Stomach (tissue), 8 donors: ENCODE measurements at regions not wholly inside any gene's neighbourhood (a gene's known extent, or its start where the extent isn't known, plus 50 kb on each side); places are given as distances from the start of the nearest gene placed in this dataset.

ENCODE experiments used
- DNase-seq, 2 donors: peaks; one replicate each; pipeline versions ENCODE4 v3.0.0 to v3.0.0-alpha.2; 2013 to 2019
- H3K27ac ChIP-seq, 5 donors: fragments of 200-600 bp in 4 of 5; sonication (generic) in 4 of 5; one replicate each; pipeline ENCODE4 v1.5.1; 2013 to 2019; ENCODE audit warnings: mild to moderate bottlenecking in 1 of 5, moderate library complexity in 1 of 5
- H3K27me3 ChIP-seq, 3 donors: fragments of 200-600 bp; sonication (generic); one replicate each; pipeline ENCODE4 v1.5.1; 2017 to 2019; ENCODE audit warnings: mixed run types in 1 of 3
- H3K36me3 ChIP-seq, 4 donors: fragments of 200-600 bp; sonication (generic); 1 replicate in 3 of 4; 2 replicates in 1 of 4; pipeline ENCODE4 v1.5.1; 2016 to 2019
- H3K4me1 ChIP-seq, 4 donors: fragments of 200-600 bp; sonication (generic); one replicate each; pipeline ENCODE4 v1.5.1; 2016 to 2019
- H3K4me3 ChIP-seq, 4 donors: fragments of 200-600 bp; sonication (generic) in 3 of 4; one replicate each; pipeline ENCODE4 v1.5.1; 2016 to 2019; ENCODE audit warnings: mild to moderate bottlenecking in 1 of 4
- H3K9me3 ChIP-seq, 4 donors: fragments of 200-600 bp; sonication (generic); one replicate each; pipeline ENCODE4 v1.5.1; 2016 to 2019
- EP300 ChIP-seq: sonication (generic); formaldehyde crosslinking; IDR thresholded peaks from one replicate; pipeline ENCODE4 v1.6.1; 2017; ENCODE audit warnings: antibody characterized with exemption
- POLR2A ChIP-seq, 4 donors: fragments of 450-650 bp; IDR thresholded peaks; one replicate each; pipeline ENCODE4 v1.6.1; 2016; ENCODE audit warnings: antibody characterized with exemption in 4 of 4, control low read depth in 2 of 4, mild to moderate bottlenecking in 1 of 4, moderate library complexity in 1 of 4
- POLR2AphosphoS5 ChIP-seq, 3 donors: sonication (generic); formaldehyde crosslinking; IDR thresholded peaks; one replicate each; pipeline ENCODE4 v1.6.1; 2016; ENCODE audit warnings: antibody characterized with exemption in 3 of 3
- WGBS, 5 donors: extraction: QIAGEN DNeasy Blood & Tissue Kit in 3 of 5; methylation state at CpG; one replicate each; pipeline versions ENCODE4 v1.1.5 to v1.1.7; 2013 to 2018; 5-methylcytosine and 5-hydroxymethylcytosine counted together
- intact Hi-C: fragments of 100-400 bp; cut with DNase I; formaldehyde crosslinking; loops from one replicate; pipeline ENCODE4 v1.15.1; 2023; ENCODE audit warnings: low total_unique reads
- TF ChIP-seq, protein P1 (sequence below), 7 experiments: fragments of 450-650 bp in 4 of 7; fragments of 200-600 bp in 3 of 7; sonication (generic) in 3 of 7; IDR thresholded peaks; one replicate each; pipeline ENCODE4 v1.5.1; 2016 to 2019; ENCODE audit warnings: antibody characterized with exemption in 7 of 7, control low read depth in 2 of 7, mild to moderate bottlenecking in 1 of 7
- donor health status: healthy with polysubstance abuse.
- donor health status: Bipolar disorder and iron deficiency.
- donor health status: healthy.

DNA sequence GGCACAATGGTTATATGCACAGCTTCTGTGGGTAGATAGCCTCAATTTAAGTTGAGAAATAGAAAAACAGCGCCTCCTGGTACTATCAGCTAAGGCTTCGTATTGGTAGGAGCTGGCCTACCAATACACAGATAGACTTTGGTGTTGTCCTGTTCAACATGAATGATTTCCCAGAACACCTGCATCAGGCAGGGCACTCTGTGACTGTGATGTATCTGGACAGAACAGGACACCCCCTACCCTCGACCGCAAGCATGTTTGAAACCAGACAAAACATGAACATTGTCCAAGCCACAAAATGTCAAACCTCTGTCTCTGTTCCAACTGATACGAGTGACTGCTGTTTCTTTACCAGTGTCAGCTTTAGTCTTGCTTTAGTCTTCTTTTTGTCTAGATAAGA lies 144.9 kb downstream of the HAPSTR1 start:
- Histone ChIP-seq H3K9me3 (no peaks in the 10 kb centered on the region), H3K4me3 (no peak overlapping the region), H3K4me1 (no peaks in the 10 kb centered on the region), H3K27me3 (peaks cover 0 to 3% (median 0%) of the 10 kb centered on the region in 3 donors), H3K36me3 (no peaks in the 10 kb centered on the region), H3K27ac (no peak overlapping the region)
- TF ChIP-seq POLR2A (IDR thresholded peaks at IDR 0.05) (no peak), POLR2AphosphoS5 (IDR thresholded peaks at IDR 0.05) (no peak), EP300 (no peak)
- TF ChIP-seq, protein P1, sequence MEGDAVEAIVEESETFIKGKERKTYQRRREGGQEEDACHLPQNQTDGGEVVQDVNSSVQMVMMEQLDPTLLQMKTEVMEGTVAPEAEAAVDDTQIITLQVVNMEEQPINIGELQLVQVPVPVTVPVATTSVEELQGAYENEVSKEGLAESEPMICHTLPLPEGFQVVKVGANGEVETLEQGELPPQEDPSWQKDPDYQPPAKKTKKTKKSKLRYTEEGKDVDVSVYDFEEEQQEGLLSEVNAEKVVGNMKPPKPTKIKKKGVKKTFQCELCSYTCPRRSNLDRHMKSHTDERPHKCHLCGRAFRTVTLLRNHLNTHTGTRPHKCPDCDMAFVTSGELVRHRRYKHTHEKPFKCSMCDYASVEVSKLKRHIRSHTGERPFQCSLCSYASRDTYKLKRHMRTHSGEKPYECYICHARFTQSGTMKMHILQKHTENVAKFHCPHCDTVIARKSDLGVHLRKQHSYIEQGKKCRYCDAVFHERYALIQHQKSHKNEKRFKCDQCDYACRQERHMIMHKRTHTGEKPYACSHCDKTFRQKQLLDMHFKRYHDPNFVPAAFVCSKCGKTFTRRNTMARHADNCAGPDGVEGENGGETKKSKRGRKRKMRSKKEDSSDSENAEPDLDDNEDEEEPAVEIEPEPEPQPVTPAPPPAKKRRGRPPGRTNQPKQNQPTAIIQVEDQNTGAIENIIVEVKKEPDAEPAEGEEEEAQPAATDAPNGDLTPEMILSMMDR (IDR thresholded peaks at IDR 0.05): no peak
- WGBS, 5 donors: 53 to 88% (median 81%) methylated on average over 5 of the region's 5 CpGs
- DNase-seq: no peak
- intact Hi-C loops: no loop called here

DNA sequence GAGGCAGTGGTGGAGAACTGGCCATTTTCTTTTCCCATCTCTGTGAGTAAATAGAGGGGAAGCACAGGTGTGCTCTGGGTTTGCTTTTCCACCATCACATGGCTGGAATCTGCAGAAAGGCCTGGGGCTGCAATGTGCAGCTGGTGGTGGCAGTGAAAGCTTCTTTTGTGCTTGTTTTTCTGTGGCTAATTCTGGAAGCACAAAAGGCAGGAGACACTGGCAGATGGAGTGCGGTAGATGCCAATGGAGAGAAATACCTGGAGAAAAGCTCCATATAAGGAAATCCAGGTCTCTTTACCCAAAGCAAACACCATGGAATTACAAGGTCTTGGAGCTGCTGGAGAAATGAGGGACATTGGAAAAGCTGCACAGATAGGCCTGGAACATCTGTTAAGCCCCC lies 146.9 kb downstream of the HAPSTR1 start:
- Histone ChIP-seq H3K27me3 (no peaks in the 10 kb centered on the region), H3K27ac (no peak overlapping the region), H3K36me3 (no peaks in the 10 kb centered on the region), H3K4me1 (no peaks in the 10 kb centered on the region), H3K9me3 (no peaks in the 10 kb centered on the region), H3K4me3 (no peak overlapping the region)
- intact Hi-C loops: no loop called here
- no peak for TF ChIP-seq EP300
- TF ChIP-seq, protein P1 (IDR thresholded peaks at IDR 0.05): no peak
- no peak for TF ChIP-seq POLR2A (IDR thresholded peaks at IDR 0.05)
- TF ChIP-seq POLR2AphosphoS5 (IDR thresholded peaks at IDR 0.05): no peak
- DNase-seq: no peak
- 63 to 92% (median 86%) methylated on average over 1 of the region's 1 CpG for WGBS, 5 donors

DNA sequence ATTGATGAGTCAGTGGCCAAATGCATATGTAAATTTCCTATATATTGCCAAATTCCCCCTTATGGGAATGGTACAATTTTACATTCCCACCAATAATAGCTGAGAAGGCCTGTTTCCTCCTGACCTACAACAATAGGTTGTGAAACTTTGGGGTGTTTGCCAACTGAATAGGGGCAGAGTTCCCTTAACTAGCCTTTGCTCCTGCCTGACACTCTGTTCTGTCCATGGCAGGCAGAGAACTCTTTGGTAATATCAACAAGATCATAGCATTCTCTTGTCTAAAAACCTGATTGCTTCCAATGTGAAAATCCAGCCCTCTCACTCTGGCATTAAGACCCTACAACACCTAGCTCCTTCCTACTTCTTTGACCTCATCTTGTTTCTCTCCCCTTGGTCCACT lies 149.7 kb downstream of the HAPSTR1 start:
- no peak for DNase-seq
- Histone ChIP-seq H3K36me3 (no peaks in the 10 kb centered on the region), H3K4me1 (no peaks in the 10 kb centered on the region), H3K4me3 (no peak overlapping the region), H3K9me3 (no peaks in the 10 kb centered on the region), H3K27ac (no peak overlapping the region), H3K27me3 (no peaks in the 10 kb centered on the region)
- TF ChIP-seq POLR2AphosphoS5 (IDR thresholded peaks at IDR 0.05) (no peak), EP300 (no peak)
- TF ChIP-seq, protein P1 (IDR thresholded peaks at IDR 0.05): no peak
- intact Hi-C loops: no loop called here

DNA sequence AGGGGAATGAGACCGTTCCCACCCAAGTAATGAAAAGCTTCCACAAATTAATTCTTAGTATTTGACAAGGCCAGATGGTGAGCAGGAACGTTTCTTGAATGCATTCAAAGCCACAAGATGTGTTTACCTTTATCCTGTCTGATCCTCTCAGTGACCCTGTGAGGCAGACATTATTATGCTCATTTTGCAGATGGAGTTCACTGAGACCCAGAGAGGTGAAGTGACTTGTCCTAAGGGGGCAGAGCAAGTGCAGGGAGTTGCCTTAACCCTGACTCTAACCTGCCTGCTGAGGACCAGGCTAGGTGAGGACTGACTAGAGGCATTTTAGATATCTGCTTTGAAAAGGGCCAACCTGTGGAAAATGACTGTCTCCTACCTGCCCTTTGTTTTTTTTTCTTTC lies 156.7 kb downstream of the HAPSTR1 start:
- Histone ChIP-seq H3K27me3 (peaks cover 0 to 12% (median 0%) of the 10 kb centered on the region in 3 donors), H3K9me3 (no peaks in the 10 kb centered on the region), H3K36me3 (no peaks in the 10 kb centered on the region), H3K4me3 (no peak overlapping the region), H3K27ac (no peak overlapping the region), H3K4me1 (no peaks in the 10 kb centered on the region)
- DNase-seq: no peak
- TF ChIP-seq, protein P1 (IDR thresholded peaks at IDR 0.05): no peak
- TF ChIP-seq POLR2A (IDR thresholded peaks at IDR 0.05) (no peak), POLR2AphosphoS5 (IDR thresholded peaks at IDR 0.05) (no peak), EP300 (no peak)
- intact Hi-C loops: no loop called here
- 21 to 30% (median 29%) methylated on average over 2 of the region's 2 CpGs for WGBS, 5 donors
